HepG2 (cell line): ENCODE measurements at regions not wholly inside any gene's neighbourhood (a gene's known extent, or its start where the extent isn't known, plus 50 kb on each side); places are given as distances from the start of the nearest gene placed in this dataset.
A peak's percentile ranks its signal among the peaks of the same experiment; 100 is the strongest.

ENCODE experiments used
- CREM ChIP-seq, 2 experiments: sonication (generic) in 1 of 2; formaldehyde crosslinking in 1 of 2; IDR thresholded peaks; 2 replicates each; pipeline versions ENCODE4 v1.4.0 to v1.6.1; 2016 to 2020; ENCODE audit warnings: antibody characterized with exemption in 1 of 2, mild to moderate bottlenecking in 1 of 2, missing genetic modification reagents in 1 of 2
- DR1 ChIP-seq: sonication (generic); formaldehyde crosslinking; IDR thresholded peaks from 2 replicates; pipeline ENCODE4 v1.8.0; 2021; ENCODE audit warnings: mild to moderate bottlenecking, missing genetic modification reagents, inconsistent platforms
- FOXK2 ChIP-seq: fragments of 450-650 bp; IDR thresholded peaks from 2 replicates; pipeline ENCODE4 v1.6.1; 2016
- GABPB1 ChIP-seq: IDR thresholded peaks from 2 replicates; pipeline ENCODE4 v1.6.1; 2016; ENCODE audit warnings: mild to moderate bottlenecking, missing genetic modification reagents, moderate library complexity, missing compliant biosample characterization
- HNRNPUL1 ChIP-seq: fragments of 200-400 bp; formaldehyde crosslinking; IDR thresholded peaks from 2 replicates; pipeline ENCODE4 v1.6.1; 2017; ENCODE audit warnings: low read depth, mild to moderate bottlenecking, low read length, moderate library complexity
- MLLT10 ChIP-seq: sonication (generic); formaldehyde crosslinking; IDR thresholded peaks from 2 replicates; pipeline ENCODE4 v1.4.0; 2020; ENCODE audit warnings: missing genetic modification reagents
- MTF2 ChIP-seq: sonication (generic); formaldehyde crosslinking; IDR thresholded peaks from 2 replicates; pipeline ENCODE4 v1.5.0; 2020; ENCODE audit warnings: missing genetic modification reagents, borderline replicate concordance
- POLR2AphosphoS2 ChIP-seq: IDR thresholded peaks from 2 replicates; pipeline ENCODE4 v1.6.1; 2011; ENCODE audit warnings: low read depth, low read length, improper control_type of control experiment
- SALL2 ChIP-seq: sonication (generic); formaldehyde crosslinking; IDR thresholded peaks from 2 replicates; pipeline ENCODE4 v1.8.1; 2023; ENCODE audit warnings: mild to moderate bottlenecking, missing genetic modification reagents, inconsistent platforms
- YEATS4 ChIP-seq: sonication (generic); formaldehyde crosslinking; IDR thresholded peaks from 2 replicates; pipeline ENCODE4 v1.4.0; 2020; ENCODE audit warnings: missing genetic modification reagents, borderline replicate concordance
- ZBTB21 ChIP-seq: sonication (generic); formaldehyde crosslinking; IDR thresholded peaks from 2 replicates; pipeline ENCODE4 v1.4.0; 2020; ENCODE audit warnings: missing genetic modification reagents
- ZC3H4 ChIP-seq: sonication (generic); formaldehyde crosslinking; IDR thresholded peaks from 2 replicates; pipeline ENCODE4 v1.4.0; 2020; ENCODE audit warnings: missing genetic modification reagents, borderline replicate concordance
- ZNF607 ChIP-seq: sonication (generic); formaldehyde crosslinking; IDR thresholded peaks from 2 replicates; pipeline ENCODE4 v1.5.1; 2020; ENCODE audit warnings: missing genetic modification reagents, mild to moderate bottlenecking, borderline replicate concordance
- ZNF644 ChIP-seq: IDR thresholded peaks from 2 replicates; pipeline ENCODE4 v1.6.1; 2016; ENCODE audit warnings: low read depth
- ZNF75D ChIP-seq: sonication (generic); formaldehyde crosslinking; IDR thresholded peaks from 2 replicates; pipeline ENCODE4 v1.8.1; 2023; ENCODE audit warnings: missing genetic modification reagents, mild to moderate bottlenecking, borderline replicate concordance
- TF ChIP-seq, protein P1 (sequence below): sonication (generic); formaldehyde crosslinking; IDR thresholded peaks from 2 replicates; pipeline ENCODE4 v1.4.0; 2020; ENCODE audit warnings: mild to moderate bottlenecking, missing genetic modification reagents, borderline replicate concordance
- TF ChIP-seq, protein P2 (sequence below): sonication (generic); formaldehyde crosslinking; IDR thresholded peaks from 2 replicates; pipeline ENCODE4 v1.9.0; 2022; ENCODE audit warnings: missing genetic modification reagents, mild to moderate bottlenecking, borderline replicate concordance
- TF ChIP-seq, protein P3 (sequence below): sonication (generic); formaldehyde crosslinking; IDR thresholded peaks from 2 replicates; pipeline ENCODE4 v1.5.1; 2020; ENCODE audit warnings: missing genetic modification reagents, mild to moderate bottlenecking, borderline replicate concordance
- TF ChIP-seq, protein P4 (sequence below): sonication (generic); formaldehyde crosslinking; conservative IDR thresholded peaks from 2 replicates; pipeline ENCODE4 v1.4.0; 2020; ENCODE audit warnings: mild to moderate bottlenecking, missing genetic modification reagents, moderate library complexity

DNA sequence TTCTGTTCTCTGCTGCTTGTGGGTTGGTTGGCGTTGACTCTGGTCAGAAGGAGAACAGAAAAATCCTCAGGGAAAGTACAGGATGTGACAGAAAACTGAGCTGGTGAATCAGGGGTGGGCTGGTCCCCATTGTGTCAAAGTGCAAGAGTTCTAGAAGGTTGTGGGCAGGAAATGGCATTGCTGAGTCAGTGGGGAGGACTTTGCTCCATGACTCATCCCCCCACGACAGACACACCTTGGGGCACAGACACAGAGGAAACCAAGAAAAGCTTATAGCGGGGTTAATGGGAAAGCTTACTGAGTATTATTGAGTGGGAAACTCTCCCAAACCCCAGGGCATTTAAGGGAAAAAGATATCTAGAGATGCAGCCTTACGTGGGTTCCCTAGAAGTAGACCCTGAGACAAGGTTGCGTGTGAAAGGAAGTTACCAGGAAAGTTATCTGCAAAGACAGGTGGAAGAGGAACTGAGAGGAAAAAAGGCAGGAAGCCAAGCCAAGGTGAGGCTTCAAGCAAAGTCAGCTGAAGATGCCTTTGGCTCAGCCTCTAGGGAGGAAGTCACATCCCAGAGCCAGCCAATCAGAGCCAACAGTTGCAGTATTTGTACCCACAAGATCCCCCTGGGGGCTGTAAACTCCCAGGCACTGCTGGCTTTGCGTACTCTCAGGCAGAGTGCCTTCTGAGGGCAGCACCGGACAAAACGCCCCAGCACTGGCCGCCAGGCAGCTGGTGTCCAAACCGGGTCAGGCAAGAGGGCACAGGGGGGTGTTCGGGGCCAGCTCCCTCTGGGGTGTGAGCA lies 86.4 kb downstream of the FOXL1 start (continued):
- TF ChIP-seq SALL2 (no peak), POLR2AphosphoS2 (no peak), ZNF75D (CRISPR knock-in tag) (no peak), GABPB1 (CRISPR knock-in tag) (peak; percentile 60; the same call in 1 of the 2 replicates), MLLT10 (no peak), ZC3H4 (CRISPR knock-in tag) (no peak), CREM (IDR thresholded peaks at IDR 0.05) (0 out of 2 replicates have a peak, but pooled peaks have one; percentile 33), CREM (CRISPR knock-in tag; IDR thresholded peaks at IDR 0.05) (no peak), ZBTB21 (no peak), FOXK2 (no peak), MTF2 (no peak), HNRNPUL1 (no peak), ZNF607 (CRISPR knock-in tag) (no peak), ZNF644 (CRISPR knock-in tag) (peak; percentile 66), DR1 (CRISPR knock-in tag) (no peak), YEATS4 (CRISPR knock-in tag) (no peak)
- TF ChIP-seq, protein P1, sequence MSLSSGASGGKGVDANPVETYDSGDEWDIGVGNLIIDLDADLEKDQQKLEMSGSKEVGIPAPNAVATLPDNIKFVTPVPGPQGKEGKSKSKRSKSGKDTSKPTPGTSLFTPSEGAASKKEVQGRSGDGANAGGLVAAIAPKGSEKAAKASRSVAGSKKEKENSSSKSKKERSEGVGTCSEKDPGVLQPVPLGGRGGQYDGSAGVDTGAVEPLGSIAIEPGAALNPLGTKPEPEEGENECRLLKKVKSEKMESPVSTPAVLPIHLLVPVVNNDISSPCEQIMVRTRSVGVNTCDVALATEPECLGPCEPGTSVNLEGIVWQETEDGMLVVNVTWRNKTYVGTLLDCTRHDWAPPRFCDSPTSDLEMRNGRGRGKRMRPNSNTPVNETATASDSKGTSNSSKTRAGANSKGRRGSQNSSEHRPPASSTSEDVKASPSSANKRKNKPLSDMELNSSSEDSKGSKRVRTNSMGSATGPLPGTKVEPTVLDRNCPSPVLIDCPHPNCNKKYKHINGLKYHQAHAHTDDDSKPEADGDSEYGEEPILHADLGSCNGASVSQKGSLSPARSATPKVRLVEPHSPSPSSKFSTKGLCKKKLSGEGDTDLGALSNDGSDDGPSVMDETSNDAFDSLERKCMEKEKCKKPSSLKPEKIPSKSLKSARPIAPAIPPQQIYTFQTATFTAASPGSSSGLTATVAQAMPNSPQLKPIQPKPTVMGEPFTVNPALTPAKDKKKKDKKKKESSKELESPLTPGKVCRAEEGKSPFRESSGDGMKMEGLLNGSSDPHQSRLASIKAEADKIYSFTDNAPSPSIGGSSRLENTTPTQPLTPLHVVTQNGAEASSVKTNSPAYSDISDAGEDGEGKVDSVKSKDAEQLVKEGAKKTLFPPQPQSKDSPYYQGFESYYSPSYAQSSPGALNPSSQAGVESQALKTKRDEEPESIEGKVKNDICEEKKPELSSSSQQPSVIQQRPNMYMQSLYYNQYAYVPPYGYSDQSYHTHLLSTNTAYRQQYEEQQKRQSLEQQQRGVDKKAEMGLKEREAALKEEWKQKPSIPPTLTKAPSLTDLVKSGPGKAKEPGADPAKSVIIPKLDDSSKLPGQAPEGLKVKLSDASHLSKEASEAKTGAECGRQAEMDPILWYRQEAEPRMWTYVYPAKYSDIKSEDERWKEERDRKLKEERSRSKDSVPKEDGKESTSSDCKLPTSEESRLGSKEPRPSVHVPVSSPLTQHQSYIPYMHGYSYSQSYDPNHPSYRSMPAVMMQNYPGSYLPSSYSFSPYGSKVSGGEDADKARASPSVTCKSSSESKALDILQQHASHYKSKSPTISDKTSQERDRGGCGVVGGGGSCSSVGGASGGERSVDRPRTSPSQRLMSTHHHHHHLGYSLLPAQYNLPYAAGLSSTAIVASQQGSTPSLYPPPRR (CRISPR knock-in tag): no peak
- TF ChIP-seq, protein P2, sequence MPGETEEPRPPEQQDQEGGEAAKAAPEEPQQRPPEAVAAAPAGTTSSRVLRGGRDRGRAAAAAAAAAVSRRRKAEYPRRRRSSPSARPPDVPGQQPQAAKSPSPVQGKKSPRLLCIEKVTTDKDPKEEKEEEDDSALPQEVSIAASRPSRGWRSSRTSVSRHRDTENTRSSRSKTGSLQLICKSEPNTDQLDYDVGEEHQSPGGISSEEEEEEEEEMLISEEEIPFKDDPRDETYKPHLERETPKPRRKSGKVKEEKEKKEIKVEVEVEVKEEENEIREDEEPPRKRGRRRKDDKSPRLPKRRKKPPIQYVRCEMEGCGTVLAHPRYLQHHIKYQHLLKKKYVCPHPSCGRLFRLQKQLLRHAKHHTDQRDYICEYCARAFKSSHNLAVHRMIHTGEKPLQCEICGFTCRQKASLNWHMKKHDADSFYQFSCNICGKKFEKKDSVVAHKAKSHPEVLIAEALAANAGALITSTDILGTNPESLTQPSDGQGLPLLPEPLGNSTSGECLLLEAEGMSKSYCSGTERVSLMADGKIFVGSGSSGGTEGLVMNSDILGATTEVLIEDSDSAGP (CRISPR knock-in tag): no peak
- TF ChIP-seq, protein P3, sequence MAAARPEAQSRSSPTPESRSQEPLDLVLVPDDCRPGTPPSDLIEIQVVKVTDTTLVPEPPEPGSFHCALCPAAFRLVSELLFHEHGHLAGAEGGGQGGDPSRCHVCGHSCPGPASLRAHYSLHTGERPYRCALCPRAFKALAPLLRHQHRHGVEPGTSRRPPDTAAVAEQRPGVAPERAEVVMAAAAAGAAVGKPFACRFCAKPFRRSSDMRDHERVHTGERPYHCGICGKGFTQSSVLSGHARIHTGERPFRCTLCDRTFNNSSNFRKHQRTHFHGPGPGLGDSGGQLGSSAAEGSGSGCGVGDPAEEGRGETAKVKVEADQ (CRISPR knock-in tag): no peak
- TF ChIP-seq, protein P4, sequence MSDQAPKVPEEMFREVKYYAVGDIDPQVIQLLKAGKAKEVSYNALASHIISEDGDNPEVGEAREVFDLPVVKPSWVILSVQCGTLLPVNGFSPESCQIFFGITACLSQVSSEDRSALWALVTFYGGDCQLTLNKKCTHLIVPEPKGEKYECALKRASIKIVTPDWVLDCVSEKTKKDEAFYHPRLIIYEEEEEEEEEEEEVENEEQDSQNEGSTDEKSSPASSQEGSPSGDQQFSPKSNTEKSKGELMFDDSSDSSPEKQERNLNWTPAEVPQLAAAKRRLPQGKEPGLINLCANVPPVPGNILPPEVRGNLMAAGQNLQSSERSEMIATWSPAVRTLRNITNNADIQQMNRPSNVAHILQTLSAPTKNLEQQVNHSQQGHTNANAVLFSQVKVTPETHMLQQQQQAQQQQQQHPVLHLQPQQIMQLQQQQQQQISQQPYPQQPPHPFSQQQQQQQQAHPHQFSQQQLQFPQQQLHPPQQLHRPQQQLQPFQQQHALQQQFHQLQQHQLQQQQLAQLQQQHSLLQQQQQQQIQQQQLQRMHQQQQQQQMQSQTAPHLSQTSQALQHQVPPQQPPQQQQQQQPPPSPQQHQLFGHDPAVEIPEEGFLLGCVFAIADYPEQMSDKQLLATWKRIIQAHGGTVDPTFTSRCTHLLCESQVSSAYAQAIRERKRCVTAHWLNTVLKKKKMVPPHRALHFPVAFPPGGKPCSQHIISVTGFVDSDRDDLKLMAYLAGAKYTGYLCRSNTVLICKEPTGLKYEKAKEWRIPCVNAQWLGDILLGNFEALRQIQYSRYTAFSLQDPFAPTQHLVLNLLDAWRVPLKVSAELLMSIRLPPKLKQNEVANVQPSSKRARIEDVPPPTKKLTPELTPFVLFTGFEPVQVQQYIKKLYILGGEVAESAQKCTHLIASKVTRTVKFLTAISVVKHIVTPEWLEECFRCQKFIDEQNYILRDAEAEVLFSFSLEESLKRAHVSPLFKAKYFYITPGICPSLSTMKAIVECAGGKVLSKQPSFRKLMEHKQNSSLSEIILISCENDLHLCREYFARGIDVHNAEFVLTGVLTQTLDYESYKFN (CRISPR knock-in tag): peak; percentile 70
